Dedifferentiated amniotic fluid mesenchymal stem cell (primary cell): ENCODE measurements at regions not wholly inside any gene's neighbourhood (a gene's known extent, or its start where the extent isn't known, plus 50 kb on each side); places are given as distances from the start of the nearest gene placed in this dataset.
"Not testable (repeated sequence)": the region's sequence is repeated elsewhere in the genome, so short reads cannot be mapped to it uniquely, and the experiment has no call there.

ENCODE experiments used
- DNase-seq: peaks from one replicate; pipeline ENCODE4 v3.0.0-alpha.2; 2016; ENCODE audit errors: extremely low spot score

GRCh38 chr17:51387986-51388385 lies 127.6 kb downstream of the UTP18 start:
- no peak for DNase-seq

DNA sequence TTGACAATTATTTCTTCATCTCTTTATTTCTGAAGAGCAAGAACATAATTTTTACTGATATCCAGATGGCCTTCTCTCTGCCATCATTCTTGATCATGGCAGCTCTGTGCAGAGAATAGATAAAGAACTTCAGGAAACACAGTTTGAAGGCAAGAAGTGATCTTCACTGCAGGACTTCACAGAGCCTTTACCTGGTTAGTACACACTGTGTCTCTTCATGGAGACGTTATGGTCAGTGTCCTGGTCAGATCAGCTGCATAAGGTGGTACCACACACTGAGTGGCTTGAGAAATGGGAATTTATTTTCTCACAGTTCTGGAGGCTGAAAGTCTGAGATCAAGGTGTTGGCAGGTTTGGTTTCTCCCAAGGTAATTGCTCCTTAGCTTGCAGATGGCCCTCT lies 129.5 kb downstream of the UTP18 start:
- DNase-seq, result no peak

DNA sequence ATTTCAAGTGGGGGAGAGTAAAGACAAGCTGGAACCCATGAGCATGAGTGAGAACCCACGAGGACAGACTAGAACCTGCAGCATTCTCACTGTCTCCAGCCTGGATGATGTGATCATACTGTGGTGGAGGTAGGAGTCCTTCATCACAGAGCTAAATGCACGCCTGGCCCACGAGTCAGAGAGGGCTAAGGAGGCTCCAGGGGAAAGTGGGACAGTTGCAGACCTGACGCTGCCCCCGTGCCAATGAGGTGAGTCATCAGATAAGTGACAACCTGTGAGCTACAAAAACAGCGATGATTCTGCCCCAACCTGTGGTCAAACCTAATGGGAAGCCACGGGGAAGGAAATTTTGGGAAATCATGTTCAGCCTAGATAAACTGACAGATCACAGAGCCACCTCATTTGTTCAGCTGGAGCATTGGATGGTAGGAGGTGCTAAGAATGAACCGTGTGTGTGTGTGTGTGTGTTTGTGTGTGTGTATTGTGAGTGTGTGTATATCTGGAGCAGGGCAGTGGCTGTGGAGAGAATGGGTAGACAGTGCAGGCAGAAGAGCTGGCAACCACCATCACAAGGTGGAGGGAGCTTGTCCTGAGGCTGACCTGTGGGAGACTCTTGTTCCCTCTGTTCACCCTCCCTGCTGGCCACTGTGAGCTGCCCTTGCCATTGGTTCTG lies 131.8 kb downstream of the UTP18 start:
- no peak for DNase-seq

- no peak for DNase-seq
Measured at GRCh38 chr17:51395621-51396020, 135.3 kb downstream of the UTP18 start.

GRCh38 chr17:51397361-51398127 lies 137.2 kb downstream of the UTP18 start:
- DNase-seq, result no peak

DNA sequence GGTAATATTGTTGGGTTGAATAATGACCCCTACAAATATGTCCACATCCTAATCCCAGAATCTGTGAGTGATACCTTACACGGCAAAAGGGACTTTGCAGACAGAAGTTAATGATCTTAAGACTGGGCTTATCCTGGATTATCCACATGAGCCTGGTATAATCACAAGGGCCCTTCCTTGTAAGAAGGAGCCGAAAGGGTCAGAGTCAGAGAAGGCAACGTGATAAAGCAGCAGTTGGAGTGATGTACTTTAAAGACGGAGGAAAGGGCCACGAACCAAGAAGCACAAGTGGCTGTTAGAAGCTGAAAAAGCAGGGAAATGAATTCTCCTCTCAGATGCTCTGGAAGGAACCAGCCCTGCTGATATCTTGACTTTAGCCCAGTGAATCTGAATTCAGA lies 137.8 kb downstream of the UTP18 start:
- DNase-seq, result no peak

GRCh38 chr17:51398687-51399086 lies 138.3 kb downstream of the UTP18 start:
- no peak for DNase-seq

- no peak for DNase-seq
Measured at GRCh38 chr17:51401279-51401678, 140.9 kb downstream of the UTP18 start.

DNA sequence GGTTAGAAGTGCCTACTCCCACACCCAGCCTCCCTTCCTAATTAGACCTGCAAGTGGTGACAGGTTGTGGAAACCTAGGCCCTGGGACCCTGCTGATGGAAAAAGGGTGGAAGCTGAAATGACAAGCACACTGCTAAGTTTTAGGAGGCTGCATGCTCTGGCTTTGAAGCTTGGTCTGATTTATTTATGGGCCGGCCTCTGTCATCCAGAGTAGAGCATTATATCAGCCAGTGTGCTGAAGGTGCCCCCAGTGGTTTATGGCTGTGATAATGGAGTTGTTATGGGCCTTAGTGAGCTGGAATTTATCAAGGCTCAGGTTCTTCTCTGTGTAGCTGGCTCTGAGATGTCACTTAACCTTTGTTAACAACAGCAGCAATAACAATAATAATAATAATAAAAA lies 142.6 kb downstream of the UTP18 start:
- no peak for DNase-seq

GRCh38 chr17:51407576-51407975 lies 147.2 kb downstream of the UTP18 start:
- no peak for DNase-seq

- no peak for DNase-seq
Measured at GRCh38 chr17:51419476-51419875, 159.1 kb downstream of the UTP18 start.

- DNase-seq, result no peak
Measured at GRCh38 chr17:51421525-51421924, 161.2 kb downstream of the UTP18 start.

DNA sequence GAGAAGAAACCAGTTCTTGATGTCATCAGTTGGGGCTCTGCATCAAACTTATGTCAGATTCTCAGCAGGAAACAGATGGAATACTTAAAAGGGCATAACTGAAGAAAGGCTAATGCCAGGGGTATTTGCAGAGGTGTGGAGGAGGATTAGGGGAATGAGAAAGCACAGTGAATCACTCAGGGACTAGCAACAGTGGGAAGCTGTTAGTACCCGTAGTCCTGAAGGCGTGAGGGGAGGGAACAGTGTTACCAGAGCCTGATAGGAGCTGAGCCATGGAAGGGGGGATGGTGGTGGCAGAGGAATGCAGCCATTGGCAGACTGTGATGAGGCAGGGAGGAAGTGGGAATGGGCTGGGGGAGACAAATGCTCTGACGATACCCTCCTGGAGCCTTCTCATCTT lies 162.3 kb downstream of the UTP18 start:
- no peak for DNase-seq

DNA sequence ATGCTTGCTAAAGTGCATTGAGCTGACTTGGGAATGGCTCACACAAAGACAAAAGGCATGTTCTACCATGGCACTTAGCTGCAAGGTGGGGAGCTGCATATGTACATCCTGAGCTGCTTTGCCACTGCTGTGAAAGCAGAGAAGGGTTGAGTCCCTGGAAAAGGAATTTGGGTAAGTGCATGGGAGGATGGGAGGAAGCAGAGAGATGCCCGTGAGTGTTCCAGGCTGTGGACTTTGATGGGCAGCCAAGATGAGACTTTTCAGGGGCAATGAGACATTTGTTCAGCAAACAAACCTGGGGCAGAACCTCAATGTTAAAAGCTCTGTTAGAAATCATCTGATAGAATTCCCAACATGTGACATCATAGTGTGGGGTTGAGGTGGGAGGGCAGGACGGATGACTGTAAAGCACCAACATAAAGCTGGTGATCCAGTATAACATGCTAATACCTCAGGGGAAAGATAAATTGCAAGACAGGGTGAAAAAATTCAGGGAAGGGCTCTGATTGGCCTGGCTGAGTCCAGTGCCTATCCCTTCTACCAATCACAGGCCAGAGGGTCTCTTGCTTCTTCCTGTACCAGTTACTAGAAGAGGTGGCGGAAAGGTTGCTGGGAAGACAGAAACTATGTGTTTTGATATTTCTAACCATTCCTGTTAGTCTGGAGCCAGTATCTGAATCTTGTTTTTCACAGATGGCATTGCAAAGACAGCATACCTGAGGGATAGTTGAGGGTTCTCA lies 163.2 kb downstream of the UTP18 start:
- DNase-seq, result no peak

DNA sequence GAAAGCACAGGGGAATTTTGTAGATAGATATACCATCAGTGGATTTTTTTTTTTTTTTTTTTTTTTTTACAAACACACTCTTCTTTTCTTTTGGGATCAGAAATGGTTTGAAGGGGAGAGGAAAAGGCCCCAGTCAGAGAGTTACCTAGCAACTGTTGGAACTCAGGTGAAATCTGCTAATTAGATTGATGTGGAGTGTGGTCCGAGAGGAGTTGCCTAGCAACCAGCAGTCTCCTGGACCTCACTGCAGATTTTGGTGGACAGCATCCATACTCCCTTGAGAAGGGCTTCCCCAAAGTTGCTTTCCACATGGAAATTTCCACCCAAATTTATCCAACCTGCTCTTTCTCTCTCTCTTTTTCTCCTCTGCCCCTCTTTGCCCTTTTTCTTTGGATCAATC lies 165.4 kb downstream of the UTP18 start:
- DNase-seq, result no peak

DNA sequence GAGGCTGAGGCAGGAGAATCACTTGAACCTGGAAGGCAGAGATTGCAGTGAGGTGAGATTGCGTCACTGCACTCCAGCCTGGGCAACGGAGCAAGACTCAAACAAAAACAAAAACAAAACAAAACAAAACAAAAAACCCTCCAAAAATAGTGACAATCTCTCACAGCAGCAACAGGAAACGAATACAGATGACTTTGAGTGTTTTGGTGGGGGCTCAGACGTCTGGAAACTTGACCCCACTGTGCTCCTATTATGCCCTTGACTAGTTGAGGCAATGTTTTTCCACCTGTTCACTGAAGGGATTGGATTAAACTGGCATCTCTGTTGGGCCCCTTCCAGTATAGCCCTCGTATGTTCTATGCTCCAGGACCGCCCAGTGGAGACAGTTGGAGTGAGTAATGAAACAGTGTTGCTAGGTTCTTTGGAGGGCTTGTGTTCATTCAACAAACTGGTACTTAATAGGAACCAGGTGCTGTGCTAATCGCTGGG lies 167.0 kb downstream of the UTP18 start:
- no peak for DNase-seq

GRCh38 chr17:51427856-51428255 lies 167.5 kb downstream of the UTP18 start:
- no peak for DNase-seq

- DNase-seq, result no peak
Measured at GRCh38 chr17:51428668-51429495, 168.5 kb downstream of the UTP18 start.

DNA sequence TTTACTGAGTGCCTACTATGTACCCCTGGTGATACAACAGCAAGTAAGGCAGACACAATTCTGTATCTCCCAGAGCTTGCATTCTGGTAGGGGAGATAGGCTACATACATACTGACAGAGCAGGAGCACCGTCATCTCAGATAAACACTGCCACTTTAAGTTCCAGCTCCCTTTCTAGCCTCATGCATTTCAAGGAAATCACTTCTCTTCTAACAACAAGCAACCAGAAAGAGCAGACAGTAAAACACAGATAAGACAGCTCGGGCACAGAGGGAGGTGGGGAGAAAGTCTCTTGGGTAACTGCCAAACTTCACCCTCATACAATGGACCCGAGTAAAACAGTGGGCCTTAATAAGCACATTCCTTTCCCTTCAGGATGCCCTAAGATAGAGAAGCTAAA lies 169.6 kb downstream of the UTP18 start:
- DNase-seq, result not testable (repeated sequence)

GRCh38 chr17:51430591-51430990 lies 170.2 kb downstream of the UTP18 start:
- DNase-seq, result no peak

- DNase-seq, result no peak
Measured at GRCh38 chr17:51434434-51435170, 174.3 kb downstream of the UTP18 start.
